Gastrocnemius medialis (tissue), 4 donors: ENCODE measurements at regions not wholly inside any gene's neighbourhood (a gene's known extent, or its start where the extent isn't known, plus 50 kb on each side); places are given as distances from the start of the nearest gene placed in this dataset.

Experiments
- CTCF ChIP-seq, 5 experiments: fragments of 450-650 bp in 3 of 5; fragments of 200-600 bp in 2 of 5; sonication (generic) in 2 of 5; IDR thresholded peaks in 4 of 5; conservative IDR thresholded peaks in 1 of 5; 1 replicate in 4 of 5; 2 replicates in 1 of 5; pipeline ENCODE4 v1.5.1; 2016 to 2019; ENCODE audit warnings: antibody characterized with exemption in 5 of 5, mild to moderate bottlenecking in 3 of 5, moderate library complexity in 3 of 5
- POLR2A ChIP-seq, 2 donors: fragments of 450-650 bp; IDR thresholded peaks; one replicate each; pipeline ENCODE4 v1.6.1; 2017; ENCODE audit warnings: antibody characterized with exemption in 2 of 2, mild to moderate bottlenecking in 2 of 2, moderate library complexity in 2 of 2

- TF ChIP-seq CTCF (IDR thresholded peaks at IDR 0.05 in 4 of 5, conservative IDR thresholded peaks at IDR 0.05 in 1 of 5), result no peak
- no peak for TF ChIP-seq POLR2A (IDR thresholded peaks at IDR 0.05)
Measured at GRCh38 chr3:153789380-153789779, 331.8 kb upstream of the ARHGEF26 start.
